IMR-90 (cell line): ENCODE measurements at regions not wholly inside any gene's neighbourhood (a gene's known extent, or its start where the extent isn't known, plus 50 kb on each side); places are given as distances from the start of the nearest gene placed in this dataset.

Experiments used
- ATAC-seq: fragments of 200-7000 bp; cut with Tn5 transposase; 2 replicates; pipeline ENCODE4 v1.9.1; 2020; ENCODE audit warnings: low read depth, mild to moderate bottlenecking, moderate library complexity
- BruUV-seq: library from RNA; stranded (reverse); fragments of 400-500 nt; replicated peaks from 2 replicates; lab custom pipeline; 2021; lab: Mats Ljungman, UMichigan
- CTCF ChIA-PET: fragments of 300-600 bp; formaldehyde crosslinking; extraction: SDS; loops from one replicate; lab custom pipeline; 2021; ENCODE audit warnings: antibody characterized with exemption; lab: Yijun Ruan, JAX
- POLR2A ChIA-PET: fragments of 300-600 bp; sonication (Branson Sonifier 250); formaldehyde crosslinking; loops from one replicate; lab custom pipeline; 2022; ENCODE audit warnings: antibody characterized with exemption; ENCODE audit not compliant: unreplicated experiment; lab: Charles Lee
- DNase-seq: peaks from one replicate; pipeline ENCODE4 v3.0.0; 2013
- H2AFZ ChIP-seq: replicated peaks from 2 replicates; pipeline ENCODE3; 2013; ENCODE audit warnings: low read length, mild to moderate bottlenecking; ENCODE audit not compliant: poor library complexity
- H2AK5ac ChIP-seq: 2 replicates; pipeline ENCODE4 v1.6.1; 2013; ENCODE audit warnings: low read depth, low read length, inconsistent platforms
- H2AK9ac ChIP-seq: replicated peaks from 2 replicates; pipeline ENCODE3; 2013; ENCODE audit warnings: mild to moderate bottlenecking, low read depth, low read length, moderate library complexity; ENCODE audit not compliant: poor library complexity
- H2BK120ac ChIP-seq: 2 replicates; pipeline ENCODE4 v1.6.1; 2013; ENCODE audit warnings: low read depth, low read length, inconsistent platforms
- H2BK15ac ChIP-seq: 3 replicates; pipeline ENCODE4 v1.6.1; 2013; ENCODE audit warnings: low read depth, low read length, inconsistent platforms
- H2BK20ac ChIP-seq: 2 replicates; pipeline ENCODE4 v1.6.1; 2013; ENCODE audit warnings: low read depth, mild to moderate bottlenecking, inconsistent platforms, low read length, moderate library complexity
- H2BK5ac ChIP-seq: 2 replicates; pipeline ENCODE4 v1.6.1; 2013; ENCODE audit warnings: mild to moderate bottlenecking, low read depth, low read length, inconsistent platforms; ENCODE audit not compliant: poor library complexity, severe bottlenecking
- H3K14ac ChIP-seq: replicated peaks from 2 replicates; pipeline ENCODE4 v1.6.1; 2013; ENCODE audit warnings: low read depth, low read length, inconsistent platforms
- H3K18ac ChIP-seq: 2 replicates; pipeline ENCODE4 v1.6.1; 2013; ENCODE audit warnings: low read depth, low read length, control low read depth
- H3K23ac ChIP-seq: 2 replicates; pipeline ENCODE4 v1.6.1; 2013; ENCODE audit warnings: low read depth, low read length, inconsistent platforms
- H3K27ac ChIP-seq: 2 replicates; pipeline ENCODE4 v1.5.1; 2013; ENCODE audit warnings: mild to moderate bottlenecking, control low read depth, low read length; ENCODE audit not compliant: insufficient read depth
- H3K27me3 ChIP-seq: 2 replicates; pipeline ENCODE4 v1.6.1; 2013; ENCODE audit warnings: low read length; ENCODE audit not compliant: control insufficient read depth, insufficient read depth
- H3K36me3 ChIP-seq: 2 replicates; pipeline ENCODE4 v1.6.1; 2013; ENCODE audit warnings: low read length, mixed read lengths; ENCODE audit not compliant: control insufficient read depth, insufficient read depth
- H3K4ac ChIP-seq: 2 replicates; pipeline ENCODE4 v1.6.1; 2013; ENCODE audit warnings: low read depth, low read length, inconsistent platforms
- H3K4me1 ChIP-seq: 2 replicates; pipeline ENCODE4 v1.6.1; 2013; ENCODE audit warnings: low read length, mixed read lengths; ENCODE audit not compliant: control insufficient read depth, insufficient read depth
- H3K4me2 ChIP-seq: 2 replicates; pipeline ENCODE4 v1.6.1; 2013; ENCODE audit warnings: low read depth, mild to moderate bottlenecking, control low read depth, low read length, moderate library complexity
- H3K4me3 ChIP-seq: 2 replicates; pipeline ENCODE4 v1.5.1; 2013; ENCODE audit warnings: low read depth, mild to moderate bottlenecking, control low read depth, low read length, moderate library complexity; ENCODE audit not compliant: insufficient read depth
- H3K56ac ChIP-seq: 2 replicates; pipeline ENCODE4 v1.6.1; 2013; ENCODE audit warnings: low read length, inconsistent platforms; ENCODE audit not compliant: insufficient read depth; ENCODE audit errors: extremely low read depth
- H3K79me1 ChIP-seq, 2 experiments: 2 replicates each; pipeline ENCODE4 v1.6.1; 2013; ENCODE audit warnings: low read length in 2 of 2, inconsistent platforms in 1 of 2, low read depth in 1 of 2
- H3K9ac ChIP-seq: 2 replicates; pipeline ENCODE4 v1.6.1; 2013; ENCODE audit warnings: low read depth, low read length, control low read depth
- H3K9me1 ChIP-seq: 2 replicates; pipeline ENCODE4 v1.6.1; 2013; ENCODE audit warnings: low read length, inconsistent platforms; ENCODE audit not compliant: insufficient read depth
- H3K9me3 ChIP-seq: 2 replicates; pipeline ENCODE4 v1.6.1; 2013; ENCODE audit warnings: low read length; ENCODE audit not compliant: control insufficient read depth, insufficient read depth
- H4K20me1 ChIP-seq: 2 replicates; pipeline ENCODE4 v1.6.1; 2013; ENCODE audit warnings: low read length, inconsistent platforms; ENCODE audit not compliant: insufficient read depth
- H4K5ac ChIP-seq: 2 replicates; pipeline ENCODE4 v1.6.1; 2013; ENCODE audit warnings: mild to moderate bottlenecking, low read depth, low read length, control low read depth
- H4K8ac ChIP-seq, 2 experiments: 2 replicates each; pipeline ENCODE4 v1.6.1; 2013; ENCODE audit warnings: low read depth in 2 of 2, low read length in 2 of 2, control low read depth in 1 of 2, inconsistent platforms in 1 of 2
- H4K91ac ChIP-seq: 2 replicates; pipeline ENCODE4 v1.6.1; 2013; ENCODE audit warnings: low read depth, low read length, inconsistent platforms; ENCODE audit not compliant: insufficient read depth
- CEBPB ChIP-seq: IDR thresholded peaks from 2 replicates; pipeline ENCODE4 v1.6.1; 2012; ENCODE audit warnings: low read depth, low read length, improper control_type of control experiment
- MXI1 ChIP-seq: IDR thresholded peaks from 2 replicates; pipeline ENCODE4 v1.6.1; 2012; ENCODE audit warnings: low read depth, mild to moderate bottlenecking, low read length, moderate library complexity, borderline replicate concordance
- WGBS, 2 experiments: methylation state at CpG; one replicate each; pipeline versions ENCODE4 v1.1.5 to v1.1.7; 2013; ENCODE audit warnings: missing lambda C conversion rate in 2 of 2; ENCODE audit not compliant: insufficient read length in 1 of 2; ENCODE audit errors: extremely low coverage in 2 of 2; 5-methylcytosine and 5-hydroxymethylcytosine counted together
- dilution Hi-C: fragments of 300-500 bp; cut with HindIII; formaldehyde crosslinking; loops from one replicate; pipeline ENCODE4 v1.14.3; 2018; ENCODE audit warnings: low sequenced_read_pairs; ENCODE audit not compliant: unreplicated experiment
- in situ Hi-C: fragments of 300-500 bp; cut with MboI; formaldehyde crosslinking; loops from 3 replicates; pipeline ENCODE4 v1.14.3; 2019; ENCODE audit warnings: low sequenced_read_pairs, inconsistent platforms, mixed read lengths
- intact Hi-C: fragments of 100-400 bp; cut with micrococcal nuclease; formaldehyde crosslinking; loops from 2 replicates; pipeline ENCODE4 v1.10.0; 2022

DNA sequence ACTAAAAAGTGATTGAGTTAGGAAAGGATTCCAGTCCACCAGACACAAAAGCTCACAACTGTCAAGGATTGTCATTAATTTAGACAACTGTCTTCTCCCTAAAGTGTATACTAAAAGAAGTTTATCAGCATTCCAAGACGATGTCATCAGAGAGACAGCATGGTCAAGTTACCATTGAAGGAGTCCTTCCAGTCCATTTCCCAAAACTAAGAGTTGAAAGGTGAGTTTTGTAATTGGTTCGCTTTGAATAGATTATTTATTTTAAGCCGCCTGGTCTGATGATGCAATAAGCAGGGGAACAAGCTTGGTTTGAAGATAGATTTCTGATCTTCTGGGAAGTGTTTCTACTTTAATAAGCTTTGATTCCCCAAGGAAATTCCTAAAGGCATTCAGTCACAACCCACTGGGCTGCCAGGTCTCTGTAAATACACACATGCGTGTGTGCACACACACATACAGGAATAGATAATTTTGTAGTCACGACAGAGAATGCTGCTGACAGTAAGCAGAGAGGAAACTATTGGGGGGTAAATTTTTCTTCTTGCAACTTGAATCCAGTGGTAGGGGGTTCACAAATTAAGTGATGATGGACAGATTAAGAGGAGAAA is 234.8 kb downstream of the PIK3R1 start:
- H3K9me1 ChIP-seq, result no peaks in the 10 kb centered on the region
- no peaks in the 10 kb centered on the region for H3K79me1 ChIP-seq
- peak overlapping the region; percentile 79 for H2BK120ac ChIP-seq
- ATAC-seq, result peak; percentile 80
- H3K4me3 ChIP-seq, result no peak overlapping the region
- peak overlapping the region; percentile 71 for H3K4ac ChIP-seq
- H3K4me2 ChIP-seq, result no peak overlapping the region
- H3K36me3 ChIP-seq, result no peaks in the 10 kb centered on the region
- no peak overlapping the region for H2AFZ ChIP-seq
- CTCF ChIA-PET, result no interaction called here
- TF ChIP-seq CEBPB, result peak; percentile 87
- TF ChIP-seq MXI1, result no peak
- H2AK9ac ChIP-seq, result no peak overlapping the region
- peak overlapping the region; percentile 35; the same call in 1 of the 2 replicates for H4K5ac ChIP-seq
- in situ Hi-C loops (no loop called here), intact Hi-C loops (no loop called here), dilution Hi-C loops (no loop called here)
- no TSS peak for BruUV-seq
- H4K20me1 ChIP-seq, result no peaks in the 10 kb centered on the region
- H2AK5ac ChIP-seq, result no peak overlapping the region
- no peaks in the 10 kb centered on the region; the same call in 1 of the 2 replicates for H3K4me1 ChIP-seq
- peak overlapping the region; percentile 58 for H3K56ac ChIP-seq
- POLR2A ChIA-PET, result interaction anchor here (1.1 kb wide), 1 partner anchor 9 kb away, joined by 11 read pairs; no protein-coding TSS in a partner anchor
- no peak overlapping the region for H2BK15ac ChIP-seq
- peak overlapping the region; percentile 72; the same call in 1 of the 2 replicates for H3K27ac ChIP-seq
- no CpG with 5 or more reads among the region's 5 CpGs for WGBS, 2 experiments
- no peak overlapping the region for H3K9ac ChIP-seq
- H4K91ac ChIP-seq, result peak overlapping the region; percentile 43; the same call in 1 of the 2 replicates
- no peaks in the 10 kb centered on the region; the same call in 1 of the 2 replicates for H3K9me3 ChIP-seq
- 0 out of 2 replicates have a peak overlapping the region, but pooled peaks have one; percentile 62 for H2BK20ac ChIP-seq
- H2BK5ac ChIP-seq, result peak overlapping the region; percentile 47
- no peaks in the 10 kb centered on the region for H3K27me3 ChIP-seq
- 0 out of 4 replicates have a peak overlapping the region, but pooled peaks of 1 of the 2 experiments have one; percentile 29 for H4K8ac ChIP-seq
- DNase-seq, result peak; percentile 77
- no peak overlapping the region for H3K23ac ChIP-seq
- H3K18ac ChIP-seq, result peak overlapping the region; percentile 64; the same call in 1 of the 2 replicates
- 0 out of 2 replicates have a peak overlapping the region, but pooled peaks have one; percentile 19 for H3K14ac ChIP-seq
